ENCODE measurements at regions not wholly inside any gene's neighbourhood (a gene's known extent, or its start where the extent isn't known, plus 50 kb on each side); places are given as distances from the start of the nearest gene placed in this dataset.
A peak's percentile ranks its signal among the peaks of the same experiment; 100 is the strongest.
"Not testable (repeated sequence)": the region's sequence is repeated elsewhere in the genome, so short reads cannot be mapped to it uniquely, and the experiment has no call there.

DNA sequence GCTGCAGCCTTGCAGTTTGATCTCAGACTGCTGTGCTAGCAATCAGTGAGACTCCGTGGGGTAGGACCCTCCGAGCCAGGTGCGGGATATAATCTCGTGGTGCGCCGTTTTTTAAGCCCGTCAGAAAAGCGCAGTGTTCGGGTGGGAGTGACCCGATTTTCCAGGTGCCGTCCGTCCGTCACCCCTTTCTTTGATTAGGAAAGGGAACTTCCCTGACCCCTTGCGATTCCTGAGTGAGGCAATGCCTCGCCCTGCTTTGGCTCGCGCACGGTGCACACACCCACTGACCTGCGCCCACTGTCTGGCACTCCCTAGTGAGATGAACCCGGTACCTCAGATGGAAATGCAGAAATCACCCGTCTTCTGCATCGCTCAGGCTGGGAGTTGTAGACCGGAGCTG is 203.2 kb downstream of the SNCAIP start:
- not testable (repeated sequence) for H3K36me3 Mint-ChIP-seq (ENCODE audit: low read depth); DNase-seq (ENCODE audit: low spot score); H3K9me3 Mint-ChIP-seq (ENCODE audit: low read depth); H3K4me3 Mint-ChIP-seq (ENCODE audit: unreplicated experiment); H3K27me3 Mint-ChIP-seq (ENCODE audit: low read depth); H3K4me1 Mint-ChIP-seq (ENCODE audit: low read depth); H3K27ac Mint-ChIP-seq (ENCODE audit: unreplicated experiment)

DNA sequence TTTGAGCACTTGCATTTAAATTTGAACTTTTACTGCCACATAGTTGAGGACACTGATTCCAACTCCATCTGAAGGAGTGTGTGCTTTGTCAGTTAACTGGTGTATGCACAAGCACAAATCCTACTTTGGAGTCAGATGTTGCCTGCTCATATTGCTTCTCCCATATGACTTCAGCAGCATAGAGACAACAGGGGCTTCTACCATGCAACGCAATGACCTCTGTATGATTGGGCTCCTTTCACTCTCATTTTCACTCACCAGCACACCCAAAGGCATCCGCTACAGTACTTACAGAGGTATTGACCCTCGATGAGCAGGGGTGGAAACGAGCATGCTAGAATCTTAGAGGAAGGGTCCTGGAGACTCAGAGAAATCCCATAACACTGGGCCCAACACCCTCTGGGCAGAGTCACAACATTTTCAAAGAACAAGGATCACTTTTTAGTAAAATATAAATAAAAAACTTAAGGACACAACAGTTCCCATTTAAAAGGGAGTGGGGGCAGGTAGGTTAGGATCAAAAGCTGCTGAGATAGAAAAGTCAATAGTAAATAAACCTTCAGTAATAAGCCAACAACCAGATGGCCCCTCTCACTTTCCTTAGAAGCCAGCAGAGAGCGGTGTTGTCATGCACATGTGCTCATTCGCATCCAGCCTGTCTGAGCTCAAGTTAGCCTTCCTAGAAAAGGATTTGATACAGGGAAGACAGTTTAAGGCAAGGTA is 203.8 kb downstream of the SNCAIP start:
- Mint-ChIP-seq H3K9me3 (ENCODE audit: low read depth) (no peaks in the 10 kb centered on the region), H3K27ac (ENCODE audit: unreplicated experiment) (no peak overlapping the region), H3K4me1 (ENCODE audit: low read depth) (no peaks in the 10 kb centered on the region), H3K36me3 (ENCODE audit: low read depth) (no peaks in the 10 kb centered on the region), H3K4me3 (ENCODE audit: unreplicated experiment) (no peak overlapping the region), H3K27me3 (ENCODE audit: low read depth) (peaks cover 6% of the 10 kb centered on the region)
- DNase-seq (ENCODE audit: low spot score): no peak
- TF ChIP-seq, protein P1, sequence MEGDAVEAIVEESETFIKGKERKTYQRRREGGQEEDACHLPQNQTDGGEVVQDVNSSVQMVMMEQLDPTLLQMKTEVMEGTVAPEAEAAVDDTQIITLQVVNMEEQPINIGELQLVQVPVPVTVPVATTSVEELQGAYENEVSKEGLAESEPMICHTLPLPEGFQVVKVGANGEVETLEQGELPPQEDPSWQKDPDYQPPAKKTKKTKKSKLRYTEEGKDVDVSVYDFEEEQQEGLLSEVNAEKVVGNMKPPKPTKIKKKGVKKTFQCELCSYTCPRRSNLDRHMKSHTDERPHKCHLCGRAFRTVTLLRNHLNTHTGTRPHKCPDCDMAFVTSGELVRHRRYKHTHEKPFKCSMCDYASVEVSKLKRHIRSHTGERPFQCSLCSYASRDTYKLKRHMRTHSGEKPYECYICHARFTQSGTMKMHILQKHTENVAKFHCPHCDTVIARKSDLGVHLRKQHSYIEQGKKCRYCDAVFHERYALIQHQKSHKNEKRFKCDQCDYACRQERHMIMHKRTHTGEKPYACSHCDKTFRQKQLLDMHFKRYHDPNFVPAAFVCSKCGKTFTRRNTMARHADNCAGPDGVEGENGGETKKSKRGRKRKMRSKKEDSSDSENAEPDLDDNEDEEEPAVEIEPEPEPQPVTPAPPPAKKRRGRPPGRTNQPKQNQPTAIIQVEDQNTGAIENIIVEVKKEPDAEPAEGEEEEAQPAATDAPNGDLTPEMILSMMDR (IDR thresholded peaks at IDR 0.05): peak; percentile 89

DNA sequence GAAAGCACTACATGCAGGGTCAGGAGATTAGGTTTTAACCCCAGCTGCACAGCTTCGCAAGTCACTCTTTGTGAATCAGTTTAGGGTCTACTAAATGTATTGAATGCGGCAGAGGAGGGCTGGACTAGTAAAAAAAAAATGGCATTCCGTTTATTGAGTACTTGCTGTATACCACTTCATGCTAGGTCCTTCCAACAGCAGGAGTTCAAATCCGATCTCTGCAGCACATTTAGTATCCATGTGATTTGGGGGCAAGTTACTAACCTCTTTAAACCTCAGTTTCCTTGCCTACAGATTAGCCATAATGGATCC is 204.4 kb downstream of the SNCAIP start:
- Mint-ChIP-seq H3K9me3 (ENCODE audit: low read depth) (no peaks in the 10 kb centered on the region), H3K36me3 (ENCODE audit: low read depth) (no peaks in the 10 kb centered on the region), H3K27me3 (ENCODE audit: low read depth) (peaks cover 6% of the 10 kb centered on the region), H3K27ac (ENCODE audit: unreplicated experiment) (no peak overlapping the region), H3K4me3 (ENCODE audit: unreplicated experiment) (no peak overlapping the region), H3K4me1 (ENCODE audit: low read depth) (no peaks in the 10 kb centered on the region)
- TF ChIP-seq, protein P1 (IDR thresholded peaks at IDR 0.05): peak; percentile 8
- DNase-seq (ENCODE audit: low spot score): no peak

DNA sequence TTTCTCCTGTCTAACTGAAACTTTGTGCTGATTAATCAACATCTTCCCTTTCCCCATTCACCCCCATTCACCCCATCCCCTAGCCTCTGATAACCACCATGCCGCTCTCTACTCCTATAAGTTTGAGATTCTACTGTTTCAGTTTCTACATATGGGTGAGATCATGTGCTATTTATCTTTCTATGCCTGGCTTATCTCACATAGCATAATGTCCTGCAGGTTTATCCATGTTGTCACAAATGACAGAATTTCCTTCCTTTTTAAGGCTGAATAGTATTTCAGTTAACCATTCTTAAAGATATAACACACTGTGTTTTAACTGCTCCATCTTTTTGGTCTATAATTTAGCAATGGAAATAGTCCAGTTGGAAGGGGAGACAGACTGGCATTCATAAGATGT is 205.1 kb downstream of the SNCAIP start:
- Mint-ChIP-seq H3K27me3 (ENCODE audit: low read depth) (peaks cover 6% of the 10 kb centered on the region), H3K27ac (ENCODE audit: unreplicated experiment) (no peak overlapping the region), H3K36me3 (ENCODE audit: low read depth) (no peaks in the 10 kb centered on the region), H3K4me1 (ENCODE audit: low read depth) (no peaks in the 10 kb centered on the region), H3K9me3 (ENCODE audit: low read depth) (no peaks in the 10 kb centered on the region), H3K4me3 (ENCODE audit: unreplicated experiment) (no peak overlapping the region)
- no peak for DNase-seq (ENCODE audit: low spot score)
- TF ChIP-seq, protein P1 (IDR thresholded peaks at IDR 0.05): no peak

DNA sequence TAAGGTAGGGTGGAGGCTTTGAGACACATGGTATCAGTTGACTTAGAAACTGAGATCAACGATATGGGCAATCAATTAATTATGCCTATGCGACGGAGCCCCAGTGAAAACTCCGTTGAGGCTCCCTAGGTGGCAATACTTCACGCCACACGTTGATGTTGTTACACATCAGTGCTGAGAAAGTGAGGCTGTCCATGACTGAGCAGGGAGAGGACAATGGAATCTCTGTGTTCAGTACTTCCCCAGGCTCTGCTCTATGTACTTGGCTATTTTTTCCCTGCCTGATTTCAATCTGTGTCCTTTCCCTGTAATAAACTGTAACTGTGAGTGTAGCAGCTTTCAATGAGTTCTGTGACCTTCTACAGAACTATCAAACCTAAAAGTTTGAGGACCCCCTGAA is 211.7 kb downstream of the SNCAIP start:
- DNase-seq (ENCODE audit: low spot score): no peak
- TF ChIP-seq, protein P1 (IDR thresholded peaks at IDR 0.05): no peak
- peaks cover 8% of the 10 kb centered on the region for H3K9me3 Mint-ChIP-seq (ENCODE audit: low read depth)
- no peak overlapping the region for H3K4me3 Mint-ChIP-seq (ENCODE audit: unreplicated experiment)
- H3K36me3 Mint-ChIP-seq (ENCODE audit: low read depth): no peaks in the 10 kb centered on the region
- H3K27ac Mint-ChIP-seq (ENCODE audit: unreplicated experiment): no peak overlapping the region
- peaks cover 8% of the 10 kb centered on the region for H3K27me3 Mint-ChIP-seq (ENCODE audit: low read depth)
- H3K4me1 Mint-ChIP-seq (ENCODE audit: low read depth): no peaks in the 10 kb centered on the region

DNA sequence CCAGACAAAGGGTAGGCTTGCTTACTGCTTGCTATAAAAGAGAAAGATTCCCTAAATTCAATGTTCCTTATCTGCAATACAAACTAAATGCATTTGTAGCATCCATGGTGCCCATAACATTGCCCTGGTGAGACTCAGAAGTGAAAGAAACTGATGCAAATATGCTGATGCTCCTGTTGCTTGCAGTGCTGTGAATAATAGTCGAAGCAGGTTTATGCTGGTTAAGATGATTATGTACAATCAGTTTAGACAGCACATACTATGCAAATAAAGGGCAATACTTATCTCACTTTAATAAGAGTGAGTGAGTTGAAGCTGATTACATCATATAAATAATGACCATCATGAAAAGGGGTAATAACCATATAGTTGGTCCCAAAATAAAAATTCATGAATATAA is 215.5 kb downstream of the SNCAIP start:
- H3K9me3 Mint-ChIP-seq (ENCODE audit: low read depth): peaks cover 8% of the 10 kb centered on the region
- no peaks in the 10 kb centered on the region for H3K36me3 Mint-ChIP-seq (ENCODE audit: low read depth)
- TF ChIP-seq, protein P1 (IDR thresholded peaks at IDR 0.05): no peak
- peaks cover 7% of the 10 kb centered on the region for H3K4me1 Mint-ChIP-seq (ENCODE audit: low read depth)
- DNase-seq (ENCODE audit: low spot score): no peak
- no peak overlapping the region for H3K27ac Mint-ChIP-seq (ENCODE audit: unreplicated experiment)
- H3K4me3 Mint-ChIP-seq (ENCODE audit: unreplicated experiment): no peak overlapping the region
- peaks cover 1% of the 10 kb centered on the region for H3K27me3 Mint-ChIP-seq (ENCODE audit: low read depth)

Measured in chondrocyte (in vitro differentiated cells).